ENCODE measurements at regions not wholly inside any gene's neighbourhood (a gene's known extent, or its start where the extent isn't known, plus 50 kb on each side); places are given as distances from the start of the nearest gene placed in this dataset.

DNA sequence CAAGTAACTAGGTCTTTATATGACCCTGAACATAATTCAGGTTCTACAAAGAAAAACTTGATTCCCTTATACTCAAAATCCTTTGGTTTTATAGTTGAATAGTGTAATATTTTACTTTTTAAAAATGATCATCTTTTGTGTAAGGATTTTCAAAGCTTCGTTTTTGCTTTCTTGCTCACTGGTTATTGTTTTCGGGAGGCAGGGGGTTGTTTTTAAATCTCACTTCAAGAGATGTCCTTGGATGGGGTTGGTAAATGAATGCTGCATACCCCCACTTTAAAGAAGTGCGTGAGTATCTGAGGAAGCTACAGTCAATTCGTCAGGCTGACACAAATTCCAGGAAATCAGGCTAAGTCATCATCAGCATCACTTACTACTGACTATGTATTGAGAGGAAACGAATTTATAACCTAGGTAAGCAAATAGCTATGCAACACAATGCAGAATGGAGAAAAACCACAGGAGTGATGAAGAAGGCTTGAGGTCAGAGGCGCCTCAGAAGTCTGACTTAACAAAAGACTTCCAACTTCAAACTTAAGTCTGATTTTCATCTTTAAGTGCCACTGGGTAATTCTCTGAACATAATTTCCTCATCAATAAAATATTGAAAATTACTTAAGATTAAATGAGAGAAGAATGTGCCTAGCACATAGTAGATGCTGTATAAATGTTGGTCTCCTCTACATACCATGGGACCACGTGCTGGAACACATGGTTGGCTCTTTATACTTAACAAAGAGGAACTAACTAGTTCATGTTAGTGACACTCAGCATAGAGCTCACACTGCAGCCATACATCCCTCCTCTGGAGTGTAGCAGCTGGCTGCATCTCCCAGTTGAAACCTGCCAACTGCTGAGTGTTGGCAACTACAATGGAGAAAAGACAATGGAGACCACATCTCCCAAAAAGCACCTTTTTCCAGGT lies 106.0 kb upstream of the KIF2A start:
- no peak for TF ChIP-seq TAF1 (IDR thresholded peaks at IDR 0.05; ENCODE audit: borderline replicate concordance, insufficient read depth, low read length)
- TF ChIP-seq, protein P1, sequence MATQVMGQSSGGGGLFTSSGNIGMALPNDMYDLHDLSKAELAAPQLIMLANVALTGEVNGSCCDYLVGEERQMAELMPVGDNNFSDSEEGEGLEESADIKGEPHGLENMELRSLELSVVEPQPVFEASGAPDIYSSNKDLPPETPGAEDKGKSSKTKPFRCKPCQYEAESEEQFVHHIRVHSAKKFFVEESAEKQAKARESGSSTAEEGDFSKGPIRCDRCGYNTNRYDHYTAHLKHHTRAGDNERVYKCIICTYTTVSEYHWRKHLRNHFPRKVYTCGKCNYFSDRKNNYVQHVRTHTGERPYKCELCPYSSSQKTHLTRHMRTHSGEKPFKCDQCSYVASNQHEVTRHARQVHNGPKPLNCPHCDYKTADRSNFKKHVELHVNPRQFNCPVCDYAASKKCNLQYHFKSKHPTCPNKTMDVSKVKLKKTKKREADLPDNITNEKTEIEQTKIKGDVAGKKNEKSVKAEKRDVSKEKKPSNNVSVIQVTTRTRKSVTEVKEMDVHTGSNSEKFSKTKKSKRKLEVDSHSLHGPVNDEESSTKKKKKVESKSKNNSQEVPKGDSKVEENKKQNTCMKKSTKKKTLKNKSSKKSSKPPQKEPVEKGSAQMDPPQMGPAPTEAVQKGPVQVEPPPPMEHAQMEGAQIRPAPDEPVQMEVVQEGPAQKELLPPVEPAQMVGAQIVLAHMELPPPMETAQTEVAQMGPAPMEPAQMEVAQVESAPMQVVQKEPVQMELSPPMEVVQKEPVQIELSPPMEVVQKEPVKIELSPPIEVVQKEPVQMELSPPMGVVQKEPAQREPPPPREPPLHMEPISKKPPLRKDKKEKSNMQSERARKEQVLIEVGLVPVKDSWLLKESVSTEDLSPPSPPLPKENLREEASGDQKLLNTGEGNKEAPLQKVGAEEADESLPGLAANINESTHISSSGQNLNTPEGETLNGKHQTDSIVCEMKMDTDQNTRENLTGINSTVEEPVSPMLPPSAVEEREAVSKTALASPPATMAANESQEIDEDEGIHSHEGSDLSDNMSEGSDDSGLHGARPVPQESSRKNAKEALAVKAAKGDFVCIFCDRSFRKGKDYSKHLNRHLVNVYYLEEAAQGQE (IDR thresholded peaks at IDR 0.05; ENCODE audit: insufficient read depth in 1 of 2, low read depth in 2 of 2, low read length in 2 of 2), result no peak
- no peak for TF ChIP-seq POLR2AphosphoS5 (IDR thresholded peaks at IDR 0.05; ENCODE audit: low read depth, low read length)
- no peak for TF ChIP-seq SIN3A (IDR thresholded peaks at IDR 0.05; ENCODE audit: borderline replicate concordance, insufficient read depth, low read length)

All from PFSK-1 (cell line).